GM13977 (cell line): ENCODE measurements at regions not wholly inside any gene's neighbourhood (a gene's known extent, or its start where the extent isn't known, plus 50 kb on each side); places are given as distances from the start of the nearest gene placed in this dataset.

ENCODE experiments used
- DNase-seq: peaks from one replicate; pipeline ENCODE4 v3.0.0; 2012; ENCODE audit warnings: low spot score
- in situ Hi-C: fragments of 300-500 bp; cut with MboI; formaldehyde crosslinking; loops from one replicate; pipeline ENCODE4 v1.12.0; 2022; ENCODE audit warnings: low sequenced_read_pairs, low pct_unique_long_range_greater_than_20kb, mixed read lengths, inconsistent platforms; ENCODE audit not compliant: unreplicated experiment
- TF ChIP-seq, protein P1 (sequence below): IDR thresholded peaks from 2 replicates; pipeline ENCODE4 v1.5.1; 2012; ENCODE audit warnings: mild to moderate bottlenecking, control low read depth; ENCODE audit not compliant: insufficient read depth; ENCODE audit errors: extremely low read depth, missing control alignments

DNA sequence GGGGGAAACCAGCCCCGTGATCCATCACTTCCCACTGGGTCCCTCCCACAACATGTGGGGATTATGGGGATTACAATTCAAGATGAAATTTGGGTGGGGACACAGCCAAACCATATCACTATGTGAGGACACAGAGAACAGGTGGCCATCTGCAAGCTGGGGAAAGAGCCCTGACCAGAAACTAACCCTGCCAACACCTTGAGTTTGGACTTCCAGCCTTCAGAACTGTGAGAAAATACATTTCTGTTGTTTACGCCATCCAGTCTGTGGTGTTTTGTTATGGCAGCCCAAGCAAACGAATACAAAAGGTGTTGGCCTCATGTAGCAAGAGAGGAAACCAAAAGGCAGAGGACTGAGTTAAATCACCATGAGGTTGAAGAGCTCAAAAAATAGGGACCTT, 169.9 kb upstream of the TENM3 start:
- TF ChIP-seq, protein P1, sequence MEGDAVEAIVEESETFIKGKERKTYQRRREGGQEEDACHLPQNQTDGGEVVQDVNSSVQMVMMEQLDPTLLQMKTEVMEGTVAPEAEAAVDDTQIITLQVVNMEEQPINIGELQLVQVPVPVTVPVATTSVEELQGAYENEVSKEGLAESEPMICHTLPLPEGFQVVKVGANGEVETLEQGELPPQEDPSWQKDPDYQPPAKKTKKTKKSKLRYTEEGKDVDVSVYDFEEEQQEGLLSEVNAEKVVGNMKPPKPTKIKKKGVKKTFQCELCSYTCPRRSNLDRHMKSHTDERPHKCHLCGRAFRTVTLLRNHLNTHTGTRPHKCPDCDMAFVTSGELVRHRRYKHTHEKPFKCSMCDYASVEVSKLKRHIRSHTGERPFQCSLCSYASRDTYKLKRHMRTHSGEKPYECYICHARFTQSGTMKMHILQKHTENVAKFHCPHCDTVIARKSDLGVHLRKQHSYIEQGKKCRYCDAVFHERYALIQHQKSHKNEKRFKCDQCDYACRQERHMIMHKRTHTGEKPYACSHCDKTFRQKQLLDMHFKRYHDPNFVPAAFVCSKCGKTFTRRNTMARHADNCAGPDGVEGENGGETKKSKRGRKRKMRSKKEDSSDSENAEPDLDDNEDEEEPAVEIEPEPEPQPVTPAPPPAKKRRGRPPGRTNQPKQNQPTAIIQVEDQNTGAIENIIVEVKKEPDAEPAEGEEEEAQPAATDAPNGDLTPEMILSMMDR = no peak
- in situ Hi-C loops = no loop called here
- no peak for DNase-seq

DNA sequence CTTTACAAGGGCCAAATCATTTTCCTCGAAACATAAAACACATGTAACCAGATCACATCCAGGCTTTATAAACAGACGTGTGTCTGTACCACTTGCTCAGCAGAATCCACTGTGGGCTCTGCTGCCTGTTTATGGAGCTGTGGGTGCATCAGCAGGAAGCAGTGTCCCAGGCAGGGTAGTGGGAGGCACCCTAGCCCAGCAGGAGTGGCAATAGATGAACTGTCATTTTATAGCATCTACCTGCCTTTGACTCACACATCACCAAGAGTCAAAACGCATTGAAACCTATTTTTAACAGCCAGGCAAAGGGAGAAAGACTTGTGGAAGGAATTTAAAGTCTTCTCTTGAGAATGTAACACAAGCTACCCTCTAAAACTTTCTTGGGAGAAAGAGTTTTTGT, 169.1 kb upstream of the TENM3 start:
- in situ Hi-C loops = no loop called here
- no peak for DNase-seq
- TF ChIP-seq, protein P1 = no peak

- DNase-seq = no peak
- in situ Hi-C loops = no loop called here
- TF ChIP-seq, protein P1 = no peak
Measured at GRCh38 chr4:182074810-182075209, 168.4 kb upstream of the TENM3 start.

- TF ChIP-seq, protein P1 = no peak
- DNase-seq = no peak
- in situ Hi-C loops = no loop called here
Measured at GRCh38 chr4:182082910-182083309, 160.3 kb upstream of the TENM3 start.

- TF ChIP-seq, protein P1 = no peak
- in situ Hi-C loops = no loop called here
- no peak for DNase-seq
Measured at GRCh38 chr4:182083671-182084410, 159.4 kb upstream of the TENM3 start.

- in situ Hi-C loops = no loop called here
- no peak for DNase-seq
- TF ChIP-seq, protein P1 = no peak
Measured at GRCh38 chr4:182085051-182085480, 158.1 kb upstream of the TENM3 start.

DNA sequence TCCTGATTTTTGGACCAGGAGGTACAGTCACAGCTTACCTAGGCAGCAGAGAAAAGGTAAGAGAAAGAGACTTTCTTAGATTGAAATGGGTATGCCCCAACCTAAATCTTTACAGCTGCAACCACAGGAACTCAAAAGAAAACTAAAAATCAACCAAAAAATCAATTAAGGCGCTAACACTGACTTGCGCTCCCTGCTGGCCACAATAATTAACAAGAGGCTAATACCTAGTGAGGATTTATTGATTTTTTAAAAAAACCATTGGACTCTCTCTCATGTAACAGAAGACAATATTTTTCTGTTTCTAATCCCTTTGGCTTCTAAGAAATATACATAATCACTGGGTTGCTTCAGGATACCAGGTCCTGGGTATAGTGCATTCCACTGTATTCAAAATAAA, 153.9 kb upstream of the TENM3 start:
- in situ Hi-C loops = no loop called here
- DNase-seq = peak; percentile 33
- TF ChIP-seq, protein P1 = peak; percentile 29
